ENCODE measurements at regions not wholly inside any gene's neighbourhood (a gene's known extent, or its start where the extent isn't known, plus 50 kb on each side); places are given as distances from the start of the nearest gene placed in this dataset.

GRCh38 chr2:62344472-62344871, 148.6 kb downstream of the B3GNT2 start:
- no peak for TF ChIP-seq CTCF (IDR thresholded peaks at IDR 0.05; ENCODE audit: low read depth, low read length)
- DNase-seq (ENCODE audit: extremely low read depth, low read depth), result no peak

GRCh38 chr2:62343636-62344337, 147.9 kb downstream of the B3GNT2 start:
- no peak for TF ChIP-seq CTCF (IDR thresholded peaks at IDR 0.05; ENCODE audit: low read depth, low read length)
- no peak for DNase-seq (ENCODE audit: extremely low read depth, low read depth)

GRCh38 chr2:62343206-62343605, 147.3 kb downstream of the B3GNT2 start:
- DNase-seq (ENCODE audit: extremely low read depth, low read depth), result no peak
- TF ChIP-seq CTCF (IDR thresholded peaks at IDR 0.05; ENCODE audit: low read depth, low read length), result no peak

- DNase-seq (ENCODE audit: extremely low read depth, low read depth), result no peak
- TF ChIP-seq CTCF (IDR thresholded peaks at IDR 0.05; ENCODE audit: low read depth, low read length), result no peak
These were observed 145.1 kb downstream of the B3GNT2 start for GRCh38 chr2:62340994-62341484.

- no peak for TF ChIP-seq CTCF (IDR thresholded peaks at IDR 0.05; ENCODE audit: low read depth, low read length)
- no peak for DNase-seq (ENCODE audit: extremely low read depth, low read depth)
These were observed 143.9 kb downstream of the B3GNT2 start for GRCh38 chr2:62339837-62340236.

GRCh38 chr2:62339413-62339812, 143.5 kb downstream of the B3GNT2 start:
- DNase-seq (ENCODE audit: extremely low read depth, low read depth), result no peak
- TF ChIP-seq CTCF (IDR thresholded peaks at IDR 0.05; ENCODE audit: low read depth, low read length), result no peak; the same call in 1 of the 2 replicates

GRCh38 chr2:62338111-62338510, 142.2 kb downstream of the B3GNT2 start:
- DNase-seq (ENCODE audit: extremely low read depth, low read depth), result no peak

More at GRCh38 chr2:62338111-62338510, 142.2 kb downstream of the B3GNT2 start:
- no peak for TF ChIP-seq CTCF (IDR thresholded peaks at IDR 0.05; ENCODE audit: low read depth, low read length)
